ENCODE measurements at regions not wholly inside any gene's neighbourhood (a gene's known extent, or its start where the extent isn't known, plus 50 kb on each side); places are given as distances from the start of the nearest gene placed in this dataset.

- no peak for TF ChIP-seq REST (IDR thresholded peaks at IDR 0.05; ENCODE audit: insufficient read depth in 1 of 2, low read depth in 2 of 2, low read length in 1 of 2)
- no peak for TF ChIP-seq POLR2AphosphoS5 (IDR thresholded peaks at IDR 0.05; ENCODE audit: low read depth, low read length)
- TF ChIP-seq TCF7L2 (IDR thresholded peaks at IDR 0.05; ENCODE audit: low read depth, low read length): no peak
- no peak for TF ChIP-seq CTCF (IDR thresholded peaks at IDR 0.05)
- no peak for TF ChIP-seq SIN3A (IDR thresholded peaks at IDR 0.05; ENCODE audit: borderline replicate concordance, insufficient read depth, low read depth, low read length)
- ChIA-PET CTCF (no interaction called here), POLR2A (no interaction called here)
- H3K4me1 ChIP-seq (ENCODE audit: control insufficient read depth, insufficient read depth, low read length): no peaks in the 10 kb centered on the region
- H3K4me3 ChIP-seq (ENCODE audit: low read depth in 2 of 2, low read length in 2 of 2): no peak overlapping the region
- intact Hi-C loops (cut with micrococcal nuclease; ENCODE audit: unreplicated experiment) (no loop called here), in situ Hi-C loops (cut with HindIII; ENCODE audit: low pct_unique_long_range_greater_than_20kb, low sequenced_read_pairs) (no loop called here)
- no peaks in the 10 kb centered on the region for H3K36me3 ChIP-seq (ENCODE audit: control insufficient read depth, insufficient read depth, low read length)
- H3K27ac ChIP-seq (ENCODE audit: low read length): no peak overlapping the region
- no TSS peak for BruUV-seq (replicated peaks)
- no peaks in the 10 kb centered on the region for H3K27me3 ChIP-seq (ENCODE audit: control insufficient read depth, insufficient read depth, low read length)
- no peak for ATAC-seq
- no peaks in the 10 kb centered on the region for H3K9me3 ChIP-seq (ENCODE audit: control insufficient read depth, insufficient read depth, low read depth, low read length)
- no peak for DNase-seq (ENCODE audit: low read depth, low spot score)
Measured at GRCh38 chr21:22280851-22281250, 1282.6 kb downstream of the NCAM2 start.

- Histone ChIP-seq H3K27ac (ENCODE audit: low read length) (no peak overlapping the region), H3K36me3 (ENCODE audit: control insufficient read depth, insufficient read depth, low read length) (no peaks in the 10 kb centered on the region), H3K4me1 (ENCODE audit: control insufficient read depth, insufficient read depth, low read length) (no peaks in the 10 kb centered on the region), H3K27me3 (ENCODE audit: control insufficient read depth, insufficient read depth, low read length) (no peaks in the 10 kb centered on the region), H3K4me3 (ENCODE audit: low read depth in 2 of 2, low read length in 2 of 2) (no peak overlapping the region), H3K9me3 (ENCODE audit: control insufficient read depth, insufficient read depth, low read depth, low read length) (no peaks in the 10 kb centered on the region)
- BruUV-seq (replicated peaks): no TSS peak
- ATAC-seq (no peak), DNase-seq (ENCODE audit: low read depth, low spot score) (no peak)
- TF ChIP-seq POLR2AphosphoS5 (IDR thresholded peaks at IDR 0.05; ENCODE audit: low read depth, low read length) (no peak), CTCF (IDR thresholded peaks at IDR 0.05) (no peak), REST (IDR thresholded peaks at IDR 0.05; ENCODE audit: insufficient read depth in 1 of 2, low read depth in 2 of 2, low read length in 1 of 2) (no peak), SIN3A (IDR thresholded peaks at IDR 0.05; ENCODE audit: borderline replicate concordance, insufficient read depth, low read depth, low read length) (no peak)
- CTCF ChIA-PET: no interaction called here
- in situ Hi-C loops (cut with HindIII; ENCODE audit: low pct_unique_long_range_greater_than_20kb, low sequenced_read_pairs): no loop called here
- intact Hi-C loops (cut with micrococcal nuclease; ENCODE audit: unreplicated experiment): no loop called here
- POLR2A ChIA-PET: no interaction called here
Measured at GRCh38 chr21:22288885-22289499, 1290.8 kb downstream of the NCAM2 start.

Data from Panc1 (cell line).